SK-N-SH (cell line): ENCODE measurements at regions not wholly inside any gene's neighbourhood (a gene's known extent, or its start where the extent isn't known, plus 50 kb on each side); places are given as distances from the start of the nearest gene placed in this dataset.

Experiments
- CTCF ChIA-PET: fragments of 300-600, 350-600 bp; formaldehyde crosslinking; extraction: SDS; loops from one replicate; lab custom pipeline; 2021; lab: Yijun Ruan, JAX
- POLR2A ChIA-PET: fragments of 350-600 bp; sonication (Branson Sonifier 250); formaldehyde crosslinking; extraction: SDS; loops from one replicate; lab custom pipeline; 2020; ENCODE audit warnings: antibody characterized with exemption, inconsistent platforms; lab: Yijun Ruan, JAX
- DNase-seq: peaks from one replicate; pipeline ENCODE4 v3.0.0; 2012
- H2AFZ ChIP-seq: fragments of 200-600 bp; sonication (generic); 2 replicates; pipeline ENCODE4 v1.8.1; 2016; ENCODE audit warnings: antibody characterized with exemption, mild to moderate bottlenecking, low read depth
- H3F3A ChIP-seq: fragments of 200-600 bp; sonication (generic); replicated peaks from 2 replicates; pipeline ENCODE3; 2016; ENCODE audit warnings: antibody characterized with exemption, mild to moderate bottlenecking; ENCODE audit not compliant: insufficient read depth
- H3K27ac ChIP-seq, 2 experiments: fragments of 200-500 bp in 1 of 2; fragments of 200-600 bp in 1 of 2; sonication (Bioruptor generic) in 1 of 2; sonication (generic), shearing (Covaris generic) in 1 of 2; 2 replicates each; pipeline versions ENCODE4 v1.5.1 to v1.6.1; 2014 to 2016; ENCODE audit warnings: low read depth in 2 of 2, inconsistent platforms in 1 of 2, low read length in 1 of 2, mild to moderate bottlenecking in 1 of 2, mixed read lengths in 1 of 2
- H3K27me3 ChIP-seq: fragments of 200-600 bp; sonication (generic), shearing (Covaris generic); 2 replicates; pipeline ENCODE4 v1.6.1; 2016; ENCODE audit warnings: mixed run types; ENCODE audit not compliant: insufficient read depth
- H3K36me3 ChIP-seq, 2 experiments: fragments of 200-500 bp in 1 of 2; fragments of 200-600 bp in 1 of 2; sonication (Bioruptor generic) in 1 of 2; sonication (generic) in 1 of 2; replicated peaks in 1 of 2; 2 replicates each; pipeline versions ENCODE3 to v1.5.1; 2014 to 2016; ENCODE audit warnings: low read length in 1 of 2, mild to moderate bottlenecking in 1 of 2; ENCODE audit not compliant: insufficient read depth in 2 of 2, control insufficient read depth in 1 of 2
- H3K4me1 ChIP-seq, 2 experiments: fragments of 200-500 bp in 1 of 2; fragments of 200-600 bp in 1 of 2; sonication (Bioruptor generic) in 1 of 2; sonication (generic), shearing (Covaris generic) in 1 of 2; 2 replicates each; pipeline versions ENCODE4 v1.5.1 to v1.6.1; 2014 to 2016; ENCODE audit warnings: low read depth in 1 of 2, low read length in 1 of 2, mixed run types in 1 of 2; ENCODE audit not compliant: insufficient read depth in 2 of 2, control insufficient read depth in 1 of 2
- H3K4me2 ChIP-seq: fragments of 200-600 bp; sonication (generic), shearing (Covaris generic); 2 replicates; pipeline ENCODE4 v1.6.1; 2017; ENCODE audit warnings: mixed run types
- H3K4me3 ChIP-seq, 2 experiments: fragments of 200-500 bp in 1 of 2; fragments of 200-600 bp in 1 of 2; sonication (Bioruptor generic) in 1 of 2; sonication (generic), shearing (Covaris generic) in 1 of 2; 2 replicates each; pipeline versions ENCODE4 v1.5.1 to v1.8.1; 2014 to 2016; ENCODE audit warnings: low read depth in 2 of 2, inconsistent platforms in 1 of 2, low read length in 1 of 2, mild to moderate bottlenecking in 1 of 2, mixed read lengths in 1 of 2, moderate library complexity in 1 of 2
- H3K79me2 ChIP-seq: fragments of 200-600 bp; sonication (generic); 2 replicates; pipeline ENCODE4 v1.8.1; 2017; ENCODE audit warnings: mild to moderate bottlenecking; ENCODE audit not compliant: insufficient read depth
- H3K9ac ChIP-seq: fragments of 200-600 bp; sonication (generic); 2 replicates; pipeline ENCODE4 v1.6.1; 2017; ENCODE audit warnings: mixed run types
- H3K9me2 ChIP-seq: fragments of 200-600 bp; sonication (generic); 2 replicates; pipeline ENCODE4 v1.6.1; 2017; ENCODE audit warnings: mixed run types
- H3K9me3 ChIP-seq: fragments of 200-600 bp; sonication (generic); 2 replicates; pipeline ENCODE4 v1.6.1; 2017; ENCODE audit warnings: mixed run types, mild to moderate bottlenecking, moderate library complexity
- H4K20me1 ChIP-seq: fragments of 200-600 bp; sonication (generic); 2 replicates; pipeline ENCODE4 v1.6.1; 2017; ENCODE audit warnings: mild to moderate bottlenecking, mixed run types; ENCODE audit not compliant: insufficient read depth
- CHD2 ChIP-seq: fragments of 150-350 bp; IDR thresholded peaks from 2 replicates; pipeline ENCODE4 v1.6.1; 2018; ENCODE audit warnings: low read length; ENCODE audit not compliant: partially characterized antibody
- ELF1 ChIP-seq: IDR thresholded peaks from 2 replicates; pipeline ENCODE4 v1.4.0; 2012
- FOSL2 ChIP-seq: IDR thresholded peaks from 2 replicates; pipeline ENCODE4 v1.4.0; 2012; ENCODE audit warnings: low read depth, mild to moderate bottlenecking, moderate library complexity, borderline replicate concordance
- FOXJ3 ChIP-seq: sonication (generic); formaldehyde crosslinking; IDR thresholded peaks from 2 replicates; pipeline ENCODE4 v1.5.1; 2020; ENCODE audit warnings: mild to moderate bottlenecking, missing genetic modification reagents
- FOXM1 ChIP-seq: IDR thresholded peaks from 2 replicates; pipeline ENCODE4 v1.4.0; 2012; ENCODE audit warnings: low read depth, mild to moderate bottlenecking
- GABPA ChIP-seq: IDR thresholded peaks from 2 replicates; pipeline ENCODE4 v1.4.0; 2012; ENCODE audit warnings: low read depth, mild to moderate bottlenecking
- GATA2 ChIP-seq: sonication (generic); formaldehyde crosslinking; IDR thresholded peaks from 2 replicates; pipeline ENCODE4 v1.5.0; 2020; ENCODE audit warnings: mild to moderate bottlenecking, missing genetic modification reagents
- JUND ChIP-seq: IDR thresholded peaks from 2 replicates; pipeline ENCODE4 v1.4.0; 2012
- MEF2A ChIP-seq: IDR thresholded peaks from 2 replicates; pipeline ENCODE4 v1.4.0; 2012; ENCODE audit warnings: low read depth, borderline replicate concordance
- MXI1 ChIP-seq: IDR thresholded peaks from 2 replicates; pipeline ENCODE4 v1.6.1; 2012; ENCODE audit warnings: mild to moderate bottlenecking, low read depth, low read length, improper control_type of control experiment
- RAD21 ChIP-seq: IDR thresholded peaks from 2 replicates; pipeline ENCODE4 v1.6.1; 2012; ENCODE audit warnings: mild to moderate bottlenecking, low read length
- RFX5 ChIP-seq: IDR thresholded peaks from 2 replicates; pipeline ENCODE4 v1.6.1; 2012; ENCODE audit warnings: mild to moderate bottlenecking, improper control_type of control experiment, low read length
- SMC3 ChIP-seq: IDR thresholded peaks from 2 replicates; pipeline ENCODE4 v1.6.1; 2012; ENCODE audit warnings: low read depth, low read length, improper control_type of control experiment
- TCF12 ChIP-seq: IDR thresholded peaks from 2 replicates; pipeline ENCODE4 v1.4.0; 2012
- TEAD4 ChIP-seq: IDR thresholded peaks from 2 replicates; pipeline ENCODE4 v1.4.0; 2012; ENCODE audit warnings: mild to moderate bottlenecking, borderline replicate concordance; ENCODE audit not compliant: insufficient read depth
- WGBS: methylation state at CpG from one replicate; pipeline ENCODE4 v1.1.6; 2017; ENCODE audit warnings: low lambda C conversion rate; 5-methylcytosine and 5-hydroxymethylcytosine counted together
- TF ChIP-seq, protein P1 (sequence below): fragments of 150-350 bp; IDR thresholded peaks from 2 replicates; pipeline ENCODE4 v1.6.1; 2016; ENCODE audit warnings: mild to moderate bottlenecking, low read depth, low read length
- TF ChIP-seq, protein P2 (sequence below): IDR thresholded peaks from 2 replicates; pipeline ENCODE4 v1.4.0; 2012; ENCODE audit warnings: low read depth, borderline replicate concordance
- TF ChIP-seq, protein P3 (sequence below): IDR thresholded peaks from 2 replicates; pipeline ENCODE4 v1.6.1; 2012; ENCODE audit warnings: mild to moderate bottlenecking, low read depth, low read length, moderate library complexity

DNA sequence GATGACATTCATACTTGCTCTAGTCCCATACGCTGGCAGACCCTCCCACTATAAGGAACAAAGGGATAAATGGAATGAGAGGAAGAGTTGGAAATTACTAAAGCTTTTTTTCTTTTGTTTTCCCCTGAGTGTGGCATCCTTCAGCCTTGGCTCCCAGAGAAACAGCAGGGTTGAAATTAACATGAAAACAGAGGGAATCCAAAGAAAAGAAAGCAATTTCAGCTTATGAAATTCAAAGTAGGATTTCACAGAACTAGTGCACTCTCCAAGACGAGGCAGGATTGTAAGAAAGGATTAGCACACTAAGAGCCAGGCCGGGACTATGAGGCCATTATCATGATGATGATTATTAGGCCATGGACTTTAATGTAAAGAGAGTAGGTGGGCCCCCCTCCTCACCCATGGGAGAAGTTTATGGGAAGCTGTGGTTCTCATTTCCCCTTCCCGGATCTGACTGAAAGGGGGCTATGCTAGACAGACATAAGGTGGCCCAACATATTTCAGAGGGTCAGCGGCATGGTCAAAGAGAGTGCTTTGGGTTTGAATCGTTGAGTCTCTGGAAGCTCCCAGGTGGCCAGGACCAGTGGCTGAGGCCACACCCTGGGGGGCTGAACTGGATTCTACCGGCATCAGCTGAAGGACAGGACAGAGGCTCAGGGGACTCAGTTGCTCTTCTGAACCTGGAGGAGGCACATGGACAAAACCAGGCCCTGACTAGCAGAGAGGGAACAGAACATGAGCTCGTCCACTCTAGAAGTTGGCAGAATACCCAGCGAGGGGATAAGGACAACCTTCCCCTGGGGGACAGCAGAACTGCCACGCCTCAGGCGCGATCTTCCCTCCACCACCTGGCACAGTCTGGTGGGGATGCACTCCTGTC, 100.1 kb upstream of the ARL4C start:
- Histone ChIP-seq H3K4me2 (no peak overlapping the region), H4K20me1 (no peaks in the 10 kb centered on the region), H3K36me3 (no peaks in the 10 kb centered on the region), H3K9me2 (no peaks in the 10 kb centered on the region), H2AFZ (no peak overlapping the region), H3K27ac (no peak overlapping the region), H3K4me1 (no peaks in the 10 kb centered on the region), H3K9ac (no peak overlapping the region), H3K4me3 (no peak overlapping the region), H3K79me2 (no peaks in the 10 kb centered on the region), H3K9me3 (no peaks in the 10 kb centered on the region), H3F3A (no peaks in the 10 kb centered on the region), H3K27me3 (no peaks in the 10 kb centered on the region)
- CTCF ChIA-PET, result no interaction called here
- no peak for DNase-seq
- no peak for TF ChIP-seq FOXM1
- no peak for TF ChIP-seq MXI1
- no peak for TF ChIP-seq GATA2
- no peak for TF ChIP-seq SMC3
- no peak for TF ChIP-seq GABPA
- no peak for TF ChIP-seq MEF2A
- TF ChIP-seq RFX5, result no peak
- no peak for TF ChIP-seq ELF1
- TF ChIP-seq FOSL2, result no peak
- TF ChIP-seq, protein P1, sequence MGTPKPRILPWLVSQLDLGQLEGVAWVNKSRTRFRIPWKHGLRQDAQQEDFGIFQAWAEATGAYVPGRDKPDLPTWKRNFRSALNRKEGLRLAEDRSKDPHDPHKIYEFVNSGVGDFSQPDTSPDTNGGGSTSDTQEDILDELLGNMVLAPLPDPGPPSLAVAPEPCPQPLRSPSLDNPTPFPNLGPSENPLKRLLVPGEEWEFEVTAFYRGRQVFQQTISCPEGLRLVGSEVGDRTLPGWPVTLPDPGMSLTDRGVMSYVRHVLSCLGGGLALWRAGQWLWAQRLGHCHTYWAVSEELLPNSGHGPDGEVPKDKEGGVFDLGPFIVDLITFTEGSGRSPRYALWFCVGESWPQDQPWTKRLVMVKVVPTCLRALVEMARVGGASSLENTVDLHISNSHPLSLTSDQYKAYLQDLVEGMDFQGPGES, result no peak
- TF ChIP-seq, protein P2, sequence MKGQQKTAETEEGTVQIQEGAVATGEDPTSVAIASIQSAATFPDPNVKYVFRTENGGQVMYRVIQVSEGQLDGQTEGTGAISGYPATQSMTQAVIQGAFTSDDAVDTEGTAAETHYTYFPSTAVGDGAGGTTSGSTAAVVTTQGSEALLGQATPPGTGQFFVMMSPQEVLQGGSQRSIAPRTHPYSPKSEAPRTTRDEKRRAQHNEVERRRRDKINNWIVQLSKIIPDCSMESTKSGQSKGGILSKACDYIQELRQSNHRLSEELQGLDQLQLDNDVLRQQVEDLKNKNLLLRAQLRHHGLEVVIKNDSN, result no peak
- no peak for TF ChIP-seq TEAD4
- no peak for TF ChIP-seq FOXJ3
- no peak for TF ChIP-seq TCF12
- no peak for TF ChIP-seq RAD21
- no peak for TF ChIP-seq JUND
- no peak for TF ChIP-seq CHD2
- TF ChIP-seq, protein P3, sequence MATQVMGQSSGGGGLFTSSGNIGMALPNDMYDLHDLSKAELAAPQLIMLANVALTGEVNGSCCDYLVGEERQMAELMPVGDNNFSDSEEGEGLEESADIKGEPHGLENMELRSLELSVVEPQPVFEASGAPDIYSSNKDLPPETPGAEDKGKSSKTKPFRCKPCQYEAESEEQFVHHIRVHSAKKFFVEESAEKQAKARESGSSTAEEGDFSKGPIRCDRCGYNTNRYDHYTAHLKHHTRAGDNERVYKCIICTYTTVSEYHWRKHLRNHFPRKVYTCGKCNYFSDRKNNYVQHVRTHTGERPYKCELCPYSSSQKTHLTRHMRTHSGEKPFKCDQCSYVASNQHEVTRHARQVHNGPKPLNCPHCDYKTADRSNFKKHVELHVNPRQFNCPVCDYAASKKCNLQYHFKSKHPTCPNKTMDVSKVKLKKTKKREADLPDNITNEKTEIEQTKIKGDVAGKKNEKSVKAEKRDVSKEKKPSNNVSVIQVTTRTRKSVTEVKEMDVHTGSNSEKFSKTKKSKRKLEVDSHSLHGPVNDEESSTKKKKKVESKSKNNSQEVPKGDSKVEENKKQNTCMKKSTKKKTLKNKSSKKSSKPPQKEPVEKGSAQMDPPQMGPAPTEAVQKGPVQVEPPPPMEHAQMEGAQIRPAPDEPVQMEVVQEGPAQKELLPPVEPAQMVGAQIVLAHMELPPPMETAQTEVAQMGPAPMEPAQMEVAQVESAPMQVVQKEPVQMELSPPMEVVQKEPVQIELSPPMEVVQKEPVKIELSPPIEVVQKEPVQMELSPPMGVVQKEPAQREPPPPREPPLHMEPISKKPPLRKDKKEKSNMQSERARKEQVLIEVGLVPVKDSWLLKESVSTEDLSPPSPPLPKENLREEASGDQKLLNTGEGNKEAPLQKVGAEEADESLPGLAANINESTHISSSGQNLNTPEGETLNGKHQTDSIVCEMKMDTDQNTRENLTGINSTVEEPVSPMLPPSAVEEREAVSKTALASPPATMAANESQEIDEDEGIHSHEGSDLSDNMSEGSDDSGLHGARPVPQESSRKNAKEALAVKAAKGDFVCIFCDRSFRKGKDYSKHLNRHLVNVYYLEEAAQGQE, result no peak
- POLR2A ChIA-PET, result no interaction called here
- 46% methylated on average over 4 of the region's 12 CpGs for WGBS
